Tibial nerve (tissue), 4 donors: ENCODE measurements at regions not wholly inside any gene's neighbourhood (a gene's known extent, or its start where the extent isn't known, plus 50 kb on each side); places are given as distances from the start of the nearest gene placed in this dataset.

Experiments used
- DNase-seq, 2 donors: peaks; one replicate each; pipeline ENCODE4 v3.0.0-alpha.2; 2019; ENCODE audit warnings: low spot score in 2 of 2
- H3K27ac ChIP-seq, 4 donors: fragments of 200-600 bp; sonication (generic) in 3 of 4; one replicate each; pipeline ENCODE4 v1.5.1; 2017 to 2019; ENCODE audit warnings: mild to moderate bottlenecking in 1 of 4
- H3K27me3 ChIP-seq, 2 donors: fragments of 200-600 bp; sonication (generic) in 1 of 2; one replicate each; pipeline versions ENCODE4 v1.5.1 to v1.6.0; 2017 to 2019
- H3K36me3 ChIP-seq, 3 donors: fragments of 200-600 bp; sonication (generic); one replicate each; pipeline ENCODE4 v1.5.1; 2018 to 2019
- H3K4me1 ChIP-seq, 4 donors: fragments of 200-600 bp; sonication (generic) in 3 of 4; one replicate each; pipeline ENCODE4 v1.5.1; 2017 to 2019
- H3K4me3 ChIP-seq, 4 donors: fragments of 200-600 bp; sonication (generic) in 3 of 4; one replicate each; pipeline ENCODE4 v1.5.1; 2017 to 2019; ENCODE audit warnings: mild to moderate bottlenecking in 1 of 4, moderate library complexity in 1 of 4
- H3K9me3 ChIP-seq, 4 donors: fragments of 200-600 bp; sonication (generic) in 3 of 4; one replicate each; pipeline ENCODE4 v1.5.1; 2017 to 2019
- CTCF ChIP-seq, 5 experiments: fragments of 200-600 bp in 3 of 5; fragments of 450-650 bp in 2 of 5; sonication (generic) in 3 of 5; IDR thresholded peaks; one replicate each; pipeline ENCODE4 v1.5.1; 2016 to 2019; ENCODE audit warnings: antibody characterized with exemption in 5 of 5, mild to moderate bottlenecking in 3 of 5, moderate library complexity in 2 of 5
- EP300 ChIP-seq, 2 donors: sonication (generic); formaldehyde crosslinking; IDR thresholded peaks; one replicate each; pipeline ENCODE4 v1.6.1; 2017; ENCODE audit warnings: antibody characterized with exemption in 2 of 2, mild to moderate bottlenecking in 1 of 2
- POLR2A ChIP-seq, 2 donors: fragments of 450-650 bp; IDR thresholded peaks; one replicate each; pipeline ENCODE4 v1.6.1; 2017; ENCODE audit warnings: antibody characterized with exemption in 2 of 2, mild to moderate bottlenecking in 2 of 2, moderate library complexity in 2 of 2
- WGBS, 2 donors: methylation state at CpG; one replicate each; pipeline ENCODE4 v1.1.5; 2018; 5-methylcytosine and 5-hydroxymethylcytosine counted together

GRCh38 chr6:139851206-139851605 lies 476.8 kb upstream of the CITED2 start:
- WGBS, 2 donors = 45 to 71% methylated on average over 4 of the region's 4 CpGs
- peaks cover 0 to 16% (median 5%) of the 10 kb centered on the region in 4 donors for H3K9me3 ChIP-seq
- no peaks in the 10 kb centered on the region for H3K27me3 ChIP-seq
- DNase-seq = no peak
- H3K4me1 ChIP-seq = peaks cover 0 to 20% (median 0%) of the 10 kb centered on the region in 4 donors
- H3K27ac ChIP-seq = no peak overlapping the region
- TF ChIP-seq POLR2A (IDR thresholded peaks at IDR 0.05) (no peak), CTCF (IDR thresholded peaks at IDR 0.05) (no peak), EP300 (IDR thresholded peaks at IDR 0.05) (no peak)
- no peaks in the 10 kb centered on the region for H3K36me3 ChIP-seq
- H3K4me3 ChIP-seq = no peak overlapping the region

GRCh38 chr6:139850512-139850911 lies 476.1 kb upstream of the CITED2 start:
- DNase-seq = no peak
- H3K27me3 ChIP-seq = no peaks in the 10 kb centered on the region
- no peak overlapping the region for H3K4me3 ChIP-seq
- 92 to 94% methylated on average over 2 of the region's 2 CpGs for WGBS, 2 donors
- H3K36me3 ChIP-seq = no peaks in the 10 kb centered on the region
- H3K4me1 ChIP-seq = peaks cover 0 to 15% (median 0%) of the 10 kb centered on the region in 4 donors
- H3K27ac ChIP-seq = no peak overlapping the region
- H3K9me3 ChIP-seq = peaks cover 0 to 16% (median 5%) of the 10 kb centered on the region in 4 donors
- TF ChIP-seq EP300 (IDR thresholded peaks at IDR 0.05) (no peak), CTCF (IDR thresholded peaks at IDR 0.05) (no peak), POLR2A (IDR thresholded peaks at IDR 0.05) (no peak)

GRCh38 chr6:139847457-139847813 lies 473.0 kb upstream of the CITED2 start:
- WGBS, 2 donors = 9 to 22% methylated on average over 2 of the region's 2 CpGs
- H3K27me3 ChIP-seq = no peaks in the 10 kb centered on the region
- TF ChIP-seq CTCF (IDR thresholded peaks at IDR 0.05) = no peak
- no peak for TF ChIP-seq POLR2A (IDR thresholded peaks at IDR 0.05)
- no peak for TF ChIP-seq EP300 (IDR thresholded peaks at IDR 0.05)
- H3K4me1 ChIP-seq = peaks cover 0 to 10% (median 0%) of the 10 kb centered on the region in 4 donors
- H3K4me3 ChIP-seq = no peak overlapping the region
- H3K36me3 ChIP-seq = no peaks in the 10 kb centered on the region
- peaks cover 0 to 16% (median 5%) of the 10 kb centered on the region in 4 donors for H3K9me3 ChIP-seq
- no peak overlapping the region for H3K27ac ChIP-seq
- no peak for DNase-seq

GRCh38 chr6:139846538-139847456 lies 472.3 kb upstream of the CITED2 start:
- Histone ChIP-seq H3K36me3 (no peaks in the 10 kb centered on the region), H3K9me3 (peaks cover 0 to 16% (median 5%) of the 10 kb centered on the region in 4 donors), H3K4me1 (peaks cover 0 to 10% (median 0%) of the 10 kb centered on the region in 4 donors), H3K4me3 (no peak overlapping the region), H3K27me3 (no peaks in the 10 kb centered on the region), H3K27ac (no peak overlapping the region)
- no peak for DNase-seq
- 75 to 77% methylated on average over 9 of the region's 9 CpGs for WGBS, 2 donors
- TF ChIP-seq EP300 (IDR thresholded peaks at IDR 0.05) (peak in 1 of 2 donors; percentile 17), CTCF (IDR thresholded peaks at IDR 0.05) (no peak)

- 80 to 84% methylated on average over 3 of the region's 3 CpGs for WGBS, 2 donors
- no peaks in the 10 kb centered on the region for H3K27me3 ChIP-seq
These were observed 470.5 kb upstream of the CITED2 start for GRCh38 chr6:139844907-139845306.

More at GRCh38 chr6:139844907-139845306, 470.5 kb upstream of the CITED2 start:
- Histone ChIP-seq H3K36me3 (no peaks in the 10 kb centered on the region), H3K27ac (no peak overlapping the region), H3K4me1 (peaks cover 0 to 10% (median 1%) of the 10 kb centered on the region in 4 donors), H3K9me3 (peaks cover 0 to 2% (median under 1%) of the 10 kb centered on the region in 4 donors), H3K4me3 (no peak overlapping the region)
- no peak for DNase-seq
- TF ChIP-seq EP300 (IDR thresholded peaks at IDR 0.05) (no peak), POLR2A (IDR thresholded peaks at IDR 0.05) (no peak)
